ENCODE measurements at regions not wholly inside any gene's neighbourhood (a gene's known extent, or its start where the extent isn't known, plus 50 kb on each side); places are given as distances from the start of the nearest gene placed in this dataset.

GRCh38 chr2:20148426-20148922, 76.5 kb downstream of the SDC1 start:
- TF ChIP-seq CTCF (IDR thresholded peaks at IDR 0.05; ENCODE audit: borderline replicate concordance, extremely low read depth, insufficient read depth) = no peak
- intact Hi-C loops (cut with DNase I) = no loop called here
- H3K27me3 ChIP-seq (ENCODE audit: control insufficient read depth, insufficient read depth, low read length) = no peaks in the 10 kb centered on the region
- no peak overlapping the region for H3K4me3 ChIP-seq (ENCODE audit: low read length in 3 of 3)
- no peaks in the 10 kb centered on the region for H3K9me3 ChIP-seq (ENCODE audit: control insufficient read depth in 2 of 3, insufficient read depth in 1 of 3, low read length in 3 of 3)
- H3K27ac ChIP-seq (ENCODE audit: low read depth in 2 of 2, low read length in 2 of 2) = peak overlapping the region in 1 of 2 donors; percentile 68
- no peak for FAIRE-seq
- peak overlapping the region in 1 of 3 donors; percentile 6 for H3K9ac ChIP-seq (ENCODE audit: low read length in 3 of 3)
- DNase-seq = no peak
- peaks cover 6 to 14% (median 7%) of the 10 kb centered on the region in 3 donors for H3K4me1 ChIP-seq (ENCODE audit: control insufficient read depth in 2 of 3, insufficient read depth in 2 of 3, low read depth in 1 of 3, low read length in 3 of 3)
- no peaks in the 10 kb centered on the region for H3K36me3 ChIP-seq (ENCODE audit: control insufficient read depth in 2 of 3, insufficient read depth in 3 of 3, low read length in 3 of 3)

- intact Hi-C loops (cut with DNase I) = no loop called here
- no peak for FAIRE-seq
- no peaks in the 10 kb centered on the region for H3K27me3 ChIP-seq (ENCODE audit: control insufficient read depth, insufficient read depth, low read length)
Observed at GRCh38 chr2:20147351-20147750, 77.6 kb downstream of the SDC1 start.

GRCh38 chr2:20146401-20146800, 78.5 kb downstream of the SDC1 start:
- no peak for TF ChIP-seq CTCF (IDR thresholded peaks at IDR 0.05; ENCODE audit: borderline replicate concordance, extremely low read depth, insufficient read depth)
- H3K4me3 ChIP-seq (ENCODE audit: low read length in 3 of 3) = no peak overlapping the region
- peaks cover 6 to 14% (median 7%) of the 10 kb centered on the region in 3 donors for H3K4me1 ChIP-seq (ENCODE audit: control insufficient read depth in 2 of 3, insufficient read depth in 2 of 3, low read depth in 1 of 3, low read length in 3 of 3)
- H3K27ac ChIP-seq (ENCODE audit: low read depth in 2 of 2, low read length in 2 of 2) = no peak overlapping the region
- no peaks in the 10 kb centered on the region for H3K36me3 ChIP-seq (ENCODE audit: control insufficient read depth in 2 of 3, insufficient read depth in 3 of 3, low read length in 3 of 3)
- H3K27me3 ChIP-seq (ENCODE audit: control insufficient read depth, insufficient read depth, low read length) = no peaks in the 10 kb centered on the region
- FAIRE-seq = no peak
- no peak for DNase-seq
- no peak overlapping the region for H3K9ac ChIP-seq (ENCODE audit: low read length in 3 of 3)
- no peaks in the 10 kb centered on the region for H3K9me3 ChIP-seq (ENCODE audit: control insufficient read depth in 2 of 3, insufficient read depth in 1 of 3, low read length in 3 of 3)
- intact Hi-C loops (cut with DNase I) = no loop called here

More at GRCh38 chr2:20147351-20147750, 77.6 kb downstream of the SDC1 start:
- peaks cover 6 to 14% (median 7%) of the 10 kb centered on the region in 3 donors for H3K4me1 ChIP-seq (ENCODE audit: control insufficient read depth in 2 of 3, insufficient read depth in 2 of 3, low read depth in 1 of 3, low read length in 3 of 3)
- no peak overlapping the region for H3K9ac ChIP-seq (ENCODE audit: low read length in 3 of 3)
- no peaks in the 10 kb centered on the region for H3K9me3 ChIP-seq (ENCODE audit: control insufficient read depth in 2 of 3, insufficient read depth in 1 of 3, low read length in 3 of 3)
- no peaks in the 10 kb centered on the region for H3K36me3 ChIP-seq (ENCODE audit: control insufficient read depth in 2 of 3, insufficient read depth in 3 of 3, low read length in 3 of 3)
- TF ChIP-seq CTCF (IDR thresholded peaks at IDR 0.05; ENCODE audit: borderline replicate concordance, extremely low read depth, insufficient read depth) = no peak
- no peak overlapping the region for H3K4me3 ChIP-seq (ENCODE audit: low read length in 3 of 3)
- no peak for DNase-seq
- H3K27ac ChIP-seq (ENCODE audit: low read depth in 2 of 2, low read length in 2 of 2) = no peak overlapping the region

Measured in kidney (tissue), 13 donors.